OCI-LY3 (cell line): ENCODE measurements at regions not wholly inside any gene's neighbourhood (a gene's known extent, or its start where the extent isn't known, plus 50 kb on each side); places are given as distances from the start of the nearest gene placed in this dataset.

Source experiments
- EZH2phosphoT487 ChIP-seq: fragments of 200-600 bp; shearing (Covaris generic); IDR thresholded peaks from 2 replicates; pipeline ENCODE4 v1.6.1; 2018; ENCODE audit warnings: antibody characterized with exemption, mixed run types, low read depth
- TF ChIP-seq, protein P1 (sequence below): fragments of 200-600, 300-600 bp; sonication (generic); IDR thresholded peaks from 2 replicates; pipeline ENCODE4 v1.5.1; 2014; ENCODE audit warnings: antibody characterized with exemption, low read length, low read depth

DNA sequence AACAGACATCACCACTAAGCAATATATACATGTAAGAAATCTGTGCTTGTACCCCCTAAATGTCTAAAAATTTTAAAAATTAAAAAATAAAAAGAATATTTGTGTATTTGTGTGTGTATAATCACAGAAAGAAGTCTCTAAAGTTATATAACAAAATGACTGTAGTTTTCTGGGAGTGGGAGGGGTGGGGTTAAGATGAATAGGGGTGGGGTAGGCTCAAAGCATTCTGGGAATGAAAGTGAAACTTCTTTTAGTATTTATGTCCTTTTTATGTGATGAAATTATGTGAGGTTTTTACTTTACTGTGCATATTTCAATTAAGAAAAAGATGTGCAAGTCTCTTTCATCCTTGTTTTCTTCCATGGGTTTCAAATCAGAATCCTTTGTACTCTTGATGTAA, 65.3 kb downstream of the FASLG start:
- TF ChIP-seq, protein P1, sequence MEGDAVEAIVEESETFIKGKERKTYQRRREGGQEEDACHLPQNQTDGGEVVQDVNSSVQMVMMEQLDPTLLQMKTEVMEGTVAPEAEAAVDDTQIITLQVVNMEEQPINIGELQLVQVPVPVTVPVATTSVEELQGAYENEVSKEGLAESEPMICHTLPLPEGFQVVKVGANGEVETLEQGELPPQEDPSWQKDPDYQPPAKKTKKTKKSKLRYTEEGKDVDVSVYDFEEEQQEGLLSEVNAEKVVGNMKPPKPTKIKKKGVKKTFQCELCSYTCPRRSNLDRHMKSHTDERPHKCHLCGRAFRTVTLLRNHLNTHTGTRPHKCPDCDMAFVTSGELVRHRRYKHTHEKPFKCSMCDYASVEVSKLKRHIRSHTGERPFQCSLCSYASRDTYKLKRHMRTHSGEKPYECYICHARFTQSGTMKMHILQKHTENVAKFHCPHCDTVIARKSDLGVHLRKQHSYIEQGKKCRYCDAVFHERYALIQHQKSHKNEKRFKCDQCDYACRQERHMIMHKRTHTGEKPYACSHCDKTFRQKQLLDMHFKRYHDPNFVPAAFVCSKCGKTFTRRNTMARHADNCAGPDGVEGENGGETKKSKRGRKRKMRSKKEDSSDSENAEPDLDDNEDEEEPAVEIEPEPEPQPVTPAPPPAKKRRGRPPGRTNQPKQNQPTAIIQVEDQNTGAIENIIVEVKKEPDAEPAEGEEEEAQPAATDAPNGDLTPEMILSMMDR = no peak
- no peak for TF ChIP-seq EZH2phosphoT487
